Ascending aorta (tissue), 2 donors: ENCODE measurements at regions not wholly inside any gene's neighbourhood (a gene's known extent, or its start where the extent isn't known, plus 50 kb on each side); places are given as distances from the start of the nearest gene placed in this dataset.

Experiments
- DNase-seq, 2 donors: peaks; one replicate each; pipeline ENCODE4 v3.0.0-alpha.2; 2019; ENCODE audit warnings: low spot score in 2 of 2
- H3K27ac ChIP-seq, 2 donors: fragments of 200-600 bp; sonication (generic); one replicate each; pipeline ENCODE4 v1.5.1; 2016 to 2017; ENCODE audit warnings: mild to moderate bottlenecking in 1 of 2
- H3K27me3 ChIP-seq: fragments of 200-600 bp; sonication (generic); one replicate; pipeline ENCODE4 v1.5.1; 2017
- H3K36me3 ChIP-seq, 2 donors: fragments of 200-600 bp; sonication (generic); one replicate each; pipeline ENCODE4 v1.5.1; 2016
- H3K4me1 ChIP-seq, 2 donors: fragments of 200-600 bp; sonication (generic); one replicate each; pipeline ENCODE4 v1.5.1; 2016 to 2017; ENCODE audit warnings: mild to moderate bottlenecking in 1 of 2
- H3K4me3 ChIP-seq, 2 donors: fragments of 200-600 bp; sonication (generic); one replicate each; pipeline ENCODE4 v1.5.1; 2016 to 2017; ENCODE audit warnings: mild to moderate bottlenecking in 1 of 2
- H3K9me3 ChIP-seq, 2 donors: fragments of 200-600 bp; sonication (generic); one replicate each; pipeline ENCODE4 v1.5.1; 2016
- intact Hi-C: fragments of 100-400 bp; cut with DNase I; formaldehyde crosslinking; loops from one replicate; pipeline ENCODE4 v1.15.1; 2023
- TF ChIP-seq, protein P1 (sequence below), 3 experiments: fragments of 200-600 bp in 2 of 3; fragments of 450-650 bp in 1 of 3; sonication (generic) in 2 of 3; IDR thresholded peaks; one replicate each; pipeline ENCODE4 v1.5.1; 2016 to 2019; ENCODE audit warnings: antibody characterized with exemption in 3 of 3, mild to moderate bottlenecking in 1 of 3, moderate library complexity in 1 of 3

DNA sequence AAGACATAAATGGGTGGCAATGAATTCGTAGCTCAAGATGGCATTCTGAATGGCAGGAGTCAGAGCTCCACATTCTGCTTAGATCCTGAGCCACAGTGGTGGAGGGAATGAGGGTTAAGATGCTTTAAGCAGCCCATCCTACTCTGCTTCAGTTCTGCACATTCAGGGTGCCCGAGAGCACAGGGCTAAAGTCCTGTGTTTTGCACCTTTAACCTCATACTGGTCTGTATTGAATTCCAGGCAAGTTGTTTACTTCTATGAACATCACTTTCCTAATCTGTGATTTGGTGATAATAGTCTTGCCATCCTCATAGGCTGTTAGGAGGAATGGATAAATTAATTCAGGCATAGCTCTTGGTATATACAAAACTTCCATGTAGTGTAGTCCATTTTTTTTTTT is 321.6 kb upstream of the CD180 start:
- Histone ChIP-seq H3K4me1 (no peaks in the 10 kb centered on the region), H3K9me3 (no peaks in the 10 kb centered on the region), H3K27ac (no peak overlapping the region), H3K36me3 (no peaks in the 10 kb centered on the region), H3K27me3 (no peaks in the 10 kb centered on the region), H3K4me3 (no peak overlapping the region)
- intact Hi-C loops: no loop called here
- TF ChIP-seq, protein P1, sequence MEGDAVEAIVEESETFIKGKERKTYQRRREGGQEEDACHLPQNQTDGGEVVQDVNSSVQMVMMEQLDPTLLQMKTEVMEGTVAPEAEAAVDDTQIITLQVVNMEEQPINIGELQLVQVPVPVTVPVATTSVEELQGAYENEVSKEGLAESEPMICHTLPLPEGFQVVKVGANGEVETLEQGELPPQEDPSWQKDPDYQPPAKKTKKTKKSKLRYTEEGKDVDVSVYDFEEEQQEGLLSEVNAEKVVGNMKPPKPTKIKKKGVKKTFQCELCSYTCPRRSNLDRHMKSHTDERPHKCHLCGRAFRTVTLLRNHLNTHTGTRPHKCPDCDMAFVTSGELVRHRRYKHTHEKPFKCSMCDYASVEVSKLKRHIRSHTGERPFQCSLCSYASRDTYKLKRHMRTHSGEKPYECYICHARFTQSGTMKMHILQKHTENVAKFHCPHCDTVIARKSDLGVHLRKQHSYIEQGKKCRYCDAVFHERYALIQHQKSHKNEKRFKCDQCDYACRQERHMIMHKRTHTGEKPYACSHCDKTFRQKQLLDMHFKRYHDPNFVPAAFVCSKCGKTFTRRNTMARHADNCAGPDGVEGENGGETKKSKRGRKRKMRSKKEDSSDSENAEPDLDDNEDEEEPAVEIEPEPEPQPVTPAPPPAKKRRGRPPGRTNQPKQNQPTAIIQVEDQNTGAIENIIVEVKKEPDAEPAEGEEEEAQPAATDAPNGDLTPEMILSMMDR (IDR thresholded peaks at IDR 0.05): no peak
- DNase-seq: no peak

DNA sequence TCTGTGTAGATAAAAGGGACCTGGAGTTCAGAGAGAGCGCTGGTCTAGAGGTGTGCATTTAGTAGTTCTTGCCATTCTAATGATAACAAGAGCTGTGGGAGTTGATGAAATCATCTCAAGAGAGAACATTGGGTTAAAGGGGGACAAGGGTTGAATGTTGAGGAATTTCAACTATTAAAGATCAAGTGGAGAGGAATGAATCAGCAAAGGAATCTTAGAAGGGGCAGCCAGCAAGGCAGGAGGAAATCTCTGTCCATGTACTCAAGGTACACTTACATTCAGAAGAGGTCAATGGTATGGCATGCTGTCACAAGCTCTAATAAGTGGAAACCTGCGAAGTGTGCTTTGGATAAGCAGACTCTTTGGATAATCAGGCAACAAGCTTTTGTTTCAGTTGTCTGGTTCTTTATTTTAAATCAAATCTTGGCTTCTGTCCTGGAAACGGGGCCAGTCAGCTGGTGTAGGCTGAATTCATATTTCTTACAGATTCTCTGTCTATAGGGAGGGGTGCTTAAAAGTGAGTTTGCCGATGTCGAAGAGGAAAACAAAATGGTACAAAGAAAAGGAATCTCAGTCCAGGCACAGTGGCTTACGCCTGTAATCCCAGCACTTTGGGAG is 320.5 kb upstream of the CD180 start:
- no peaks in the 10 kb centered on the region for H3K36me3 ChIP-seq
- no peak for DNase-seq
- intact Hi-C loops: no loop called here
- no peaks in the 10 kb centered on the region for H3K27me3 ChIP-seq
- TF ChIP-seq, protein P1 (IDR thresholded peaks at IDR 0.05): no peak
- no peaks in the 10 kb centered on the region for H3K4me1 ChIP-seq
- no peaks in the 10 kb centered on the region for H3K9me3 ChIP-seq
- H3K4me3 ChIP-seq: no peak overlapping the region
- H3K27ac ChIP-seq: no peak overlapping the region

DNA sequence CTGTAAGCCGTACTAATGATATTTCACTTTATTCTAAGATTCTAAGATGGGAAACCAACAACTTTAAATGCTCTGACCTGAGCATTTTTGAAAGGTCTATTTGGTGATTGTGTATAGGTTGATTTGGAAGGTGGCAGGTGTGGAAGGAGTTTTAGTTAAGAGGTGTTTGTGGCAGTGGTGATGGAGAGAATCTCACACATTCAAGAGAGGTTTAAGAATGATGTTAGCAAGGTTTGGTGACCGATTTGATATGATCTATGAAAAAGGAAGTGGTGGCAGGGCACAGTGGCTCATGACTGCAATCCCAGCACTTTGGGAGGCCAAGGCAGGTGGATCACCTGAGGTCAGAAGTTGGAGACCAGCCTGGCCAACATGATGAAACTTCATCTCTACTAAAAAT is 319.2 kb upstream of the CD180 start:
- no peak for DNase-seq
- no peaks in the 10 kb centered on the region for H3K4me1 ChIP-seq
- intact Hi-C loops: no loop called here
- H3K4me3 ChIP-seq: no peak overlapping the region
- no peaks in the 10 kb centered on the region for H3K27me3 ChIP-seq
- no peaks in the 10 kb centered on the region for H3K9me3 ChIP-seq
- TF ChIP-seq, protein P1 (IDR thresholded peaks at IDR 0.05): no peak
- H3K36me3 ChIP-seq: no peaks in the 10 kb centered on the region
- no peak overlapping the region for H3K27ac ChIP-seq

DNA sequence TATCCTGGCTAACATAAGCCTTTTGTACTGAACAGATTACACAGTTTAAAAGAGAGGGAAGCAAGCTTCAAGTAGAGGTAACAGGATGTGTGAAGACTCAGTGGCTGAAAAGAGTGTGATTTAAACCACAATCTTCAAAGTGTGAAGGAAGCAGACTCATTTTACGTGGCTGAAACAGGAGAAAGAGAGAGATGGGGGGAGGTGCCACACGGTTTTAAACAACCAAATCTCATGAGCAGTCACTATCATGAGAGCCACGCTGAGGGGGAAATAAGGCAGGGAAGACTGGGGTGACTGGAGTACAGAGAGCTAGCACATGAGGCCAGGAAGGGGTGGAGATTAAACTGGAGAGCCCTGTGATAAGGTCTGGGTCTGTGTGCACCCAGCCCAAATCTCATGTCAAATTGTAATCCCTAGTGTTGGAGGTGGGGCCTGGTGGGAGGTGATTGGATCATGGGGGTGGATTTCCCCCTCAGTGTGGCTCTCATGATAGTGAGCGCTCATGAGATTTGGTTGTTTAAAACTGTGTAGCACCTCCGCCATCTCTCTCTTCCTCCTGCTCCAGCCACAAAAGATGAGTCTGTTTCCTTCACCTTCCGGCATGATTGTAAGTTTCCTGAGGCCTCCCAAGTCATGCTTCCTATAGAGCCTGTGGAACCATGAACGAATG is 318.6 kb upstream of the CD180 start:
- no peaks in the 10 kb centered on the region for H3K36me3 ChIP-seq
- no peak overlapping the region for H3K27ac ChIP-seq
- no peaks in the 10 kb centered on the region for H3K4me1 ChIP-seq
- H3K9me3 ChIP-seq: no peaks in the 10 kb centered on the region
- intact Hi-C loops: no loop called here
- TF ChIP-seq, protein P1 (IDR thresholded peaks at IDR 0.05): no peak
- no peak overlapping the region for H3K4me3 ChIP-seq
- H3K27me3 ChIP-seq: no peaks in the 10 kb centered on the region
- DNase-seq: no peak

DNA sequence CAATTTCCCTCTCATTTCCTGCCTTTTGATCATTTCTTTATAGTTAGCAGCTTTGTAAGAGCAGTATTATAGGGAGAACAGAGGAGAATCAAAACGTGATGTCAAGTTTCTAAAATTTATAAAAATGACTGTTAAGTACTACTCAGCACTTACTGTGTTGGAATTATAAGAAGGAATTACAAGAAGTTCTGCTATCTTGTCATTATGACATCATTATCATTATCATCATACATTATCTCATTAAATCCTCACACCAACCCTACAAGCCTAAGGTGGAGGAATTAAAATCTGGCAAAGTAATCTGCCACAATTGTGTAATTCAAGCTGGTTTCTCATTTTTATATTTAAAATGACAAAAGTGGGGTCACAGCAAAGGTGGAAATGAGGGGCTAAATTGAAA is 316.2 kb upstream of the CD180 start:
- H3K36me3 ChIP-seq: no peaks in the 10 kb centered on the region
- DNase-seq: no peak
- H3K27ac ChIP-seq: no peak overlapping the region
- no peak overlapping the region for H3K4me3 ChIP-seq
- TF ChIP-seq, protein P1 (IDR thresholded peaks at IDR 0.05): no peak
- intact Hi-C loops: no loop called here
- H3K27me3 ChIP-seq: no peaks in the 10 kb centered on the region
- no peaks in the 10 kb centered on the region for H3K9me3 ChIP-seq
- H3K4me1 ChIP-seq: no peaks in the 10 kb centered on the region
